IMR-90 (cell line): ENCODE measurements at regions not wholly inside any gene's neighbourhood (a gene's known extent, or its start where the extent isn't known, plus 50 kb on each side); places are given as distances from the start of the nearest gene placed in this dataset.

Experiments
- ATAC-seq: fragments of 200-7000 bp; cut with Tn5 transposase; 2 replicates; pipeline ENCODE4 v1.9.1; 2020; ENCODE audit warnings: low read depth, mild to moderate bottlenecking, moderate library complexity
- BruUV-seq: library from RNA; stranded (reverse); fragments of 400-500 nt; replicated peaks from 2 replicates; lab custom pipeline; 2021; lab: Mats Ljungman, UMichigan
- CTCF ChIA-PET: fragments of 300-600 bp; formaldehyde crosslinking; extraction: SDS; loops from one replicate; lab custom pipeline; 2021; ENCODE audit warnings: antibody characterized with exemption; lab: Yijun Ruan, JAX
- POLR2A ChIA-PET: fragments of 300-600 bp; sonication (Branson Sonifier 250); formaldehyde crosslinking; loops from one replicate; lab custom pipeline; 2022; ENCODE audit warnings: antibody characterized with exemption; ENCODE audit not compliant: unreplicated experiment; lab: Charles Lee
- DNase-seq: peaks from one replicate; pipeline ENCODE4 v3.0.0; 2013
- H2AFZ ChIP-seq: replicated peaks from 2 replicates; pipeline ENCODE3; 2013; ENCODE audit warnings: low read length, mild to moderate bottlenecking; ENCODE audit not compliant: poor library complexity
- H2AK5ac ChIP-seq: 2 replicates; pipeline ENCODE4 v1.6.1; 2013; ENCODE audit warnings: low read depth, low read length, inconsistent platforms
- H2AK9ac ChIP-seq: replicated peaks from 2 replicates; pipeline ENCODE3; 2013; ENCODE audit warnings: mild to moderate bottlenecking, low read depth, low read length, moderate library complexity; ENCODE audit not compliant: poor library complexity
- H2BK120ac ChIP-seq: 2 replicates; pipeline ENCODE4 v1.6.1; 2013; ENCODE audit warnings: low read depth, low read length, inconsistent platforms
- H2BK15ac ChIP-seq: 3 replicates; pipeline ENCODE4 v1.6.1; 2013; ENCODE audit warnings: low read depth, low read length, inconsistent platforms
- H2BK20ac ChIP-seq: 2 replicates; pipeline ENCODE4 v1.6.1; 2013; ENCODE audit warnings: low read depth, mild to moderate bottlenecking, inconsistent platforms, low read length, moderate library complexity
- H2BK5ac ChIP-seq: 2 replicates; pipeline ENCODE4 v1.6.1; 2013; ENCODE audit warnings: mild to moderate bottlenecking, low read depth, low read length, inconsistent platforms; ENCODE audit not compliant: poor library complexity, severe bottlenecking
- H3K14ac ChIP-seq: replicated peaks from 2 replicates; pipeline ENCODE4 v1.6.1; 2013; ENCODE audit warnings: low read depth, low read length, inconsistent platforms
- H3K18ac ChIP-seq: 2 replicates; pipeline ENCODE4 v1.6.1; 2013; ENCODE audit warnings: low read depth, low read length, control low read depth
- H3K23ac ChIP-seq: 2 replicates; pipeline ENCODE4 v1.6.1; 2013; ENCODE audit warnings: low read depth, low read length, inconsistent platforms
- H3K27ac ChIP-seq: 2 replicates; pipeline ENCODE4 v1.5.1; 2013; ENCODE audit warnings: mild to moderate bottlenecking, control low read depth, low read length; ENCODE audit not compliant: insufficient read depth
- H3K27me3 ChIP-seq: 2 replicates; pipeline ENCODE4 v1.6.1; 2013; ENCODE audit warnings: low read length; ENCODE audit not compliant: control insufficient read depth, insufficient read depth
- H3K36me3 ChIP-seq: 2 replicates; pipeline ENCODE4 v1.6.1; 2013; ENCODE audit warnings: low read length, mixed read lengths; ENCODE audit not compliant: control insufficient read depth, insufficient read depth
- H3K4ac ChIP-seq: 2 replicates; pipeline ENCODE4 v1.6.1; 2013; ENCODE audit warnings: low read depth, low read length, inconsistent platforms
- H3K4me1 ChIP-seq: 2 replicates; pipeline ENCODE4 v1.6.1; 2013; ENCODE audit warnings: low read length, mixed read lengths; ENCODE audit not compliant: control insufficient read depth, insufficient read depth
- H3K4me2 ChIP-seq: 2 replicates; pipeline ENCODE4 v1.6.1; 2013; ENCODE audit warnings: low read depth, mild to moderate bottlenecking, control low read depth, low read length, moderate library complexity
- H3K4me3 ChIP-seq: 2 replicates; pipeline ENCODE4 v1.5.1; 2013; ENCODE audit warnings: low read depth, mild to moderate bottlenecking, control low read depth, low read length, moderate library complexity; ENCODE audit not compliant: insufficient read depth
- H3K56ac ChIP-seq: 2 replicates; pipeline ENCODE4 v1.6.1; 2013; ENCODE audit warnings: low read length, inconsistent platforms; ENCODE audit not compliant: insufficient read depth; ENCODE audit errors: extremely low read depth
- H3K79me1 ChIP-seq, 2 experiments: 2 replicates each; pipeline ENCODE4 v1.6.1; 2013; ENCODE audit warnings: low read length in 2 of 2, inconsistent platforms in 1 of 2, low read depth in 1 of 2
- H3K9ac ChIP-seq: 2 replicates; pipeline ENCODE4 v1.6.1; 2013; ENCODE audit warnings: low read depth, low read length, control low read depth
- H3K9me1 ChIP-seq: 2 replicates; pipeline ENCODE4 v1.6.1; 2013; ENCODE audit warnings: low read length, inconsistent platforms; ENCODE audit not compliant: insufficient read depth
- H3K9me3 ChIP-seq: 2 replicates; pipeline ENCODE4 v1.6.1; 2013; ENCODE audit warnings: low read length; ENCODE audit not compliant: control insufficient read depth, insufficient read depth
- H4K20me1 ChIP-seq: 2 replicates; pipeline ENCODE4 v1.6.1; 2013; ENCODE audit warnings: low read length, inconsistent platforms; ENCODE audit not compliant: insufficient read depth
- H4K5ac ChIP-seq: 2 replicates; pipeline ENCODE4 v1.6.1; 2013; ENCODE audit warnings: mild to moderate bottlenecking, low read depth, low read length, control low read depth
- H4K8ac ChIP-seq, 2 experiments: 2 replicates each; pipeline ENCODE4 v1.6.1; 2013; ENCODE audit warnings: low read depth in 2 of 2, low read length in 2 of 2, control low read depth in 1 of 2, inconsistent platforms in 1 of 2
- H4K91ac ChIP-seq: 2 replicates; pipeline ENCODE4 v1.6.1; 2013; ENCODE audit warnings: low read depth, low read length, inconsistent platforms; ENCODE audit not compliant: insufficient read depth
- BHLHE40 ChIP-seq: fragments of 150-350 bp; IDR thresholded peaks from 2 replicates; pipeline ENCODE4 v1.6.1; 2016; ENCODE audit warnings: mild to moderate bottlenecking, low read depth, low read length
- CHD1 ChIP-seq: IDR thresholded peaks from 2 replicates; pipeline ENCODE4 v1.6.1; 2012; ENCODE audit warnings: low read depth, low read length, improper control_type of control experiment
- FOS ChIP-seq: fragments of 150-350 bp; IDR thresholded peaks from 2 replicates; pipeline ENCODE4 v1.6.1; 2016; ENCODE audit warnings: low read depth, low read length
- MAFK ChIP-seq: IDR thresholded peaks from 2 replicates; pipeline ENCODE4 v1.6.1; 2012; ENCODE audit warnings: low read depth, low read length, improper control_type of control experiment
- MAZ ChIP-seq: IDR thresholded peaks from 2 replicates; pipeline ENCODE4 v1.6.1; 2012; ENCODE audit warnings: low read depth, mild to moderate bottlenecking, low read length, improper control_type of control experiment, moderate library complexity, borderline replicate concordance
- MXI1 ChIP-seq: IDR thresholded peaks from 2 replicates; pipeline ENCODE4 v1.6.1; 2012; ENCODE audit warnings: low read depth, mild to moderate bottlenecking, low read length, moderate library complexity, borderline replicate concordance
- NFE2L2 ChIP-seq: fragments of 150-350 bp; IDR thresholded peaks from 2 replicates; pipeline ENCODE4 v1.6.1; 2016; ENCODE audit warnings: low read depth, mild to moderate bottlenecking, low read length
- POLR2A ChIP-seq: IDR thresholded peaks from 2 replicates; pipeline ENCODE4 v1.6.1; 2012; ENCODE audit warnings: mild to moderate bottlenecking, low read depth, low read length
- RAD21 ChIP-seq: IDR thresholded peaks from 2 replicates; pipeline ENCODE4 v1.6.1; 2012; ENCODE audit warnings: low read length, improper control_type of control experiment
- RCOR1 ChIP-seq: IDR thresholded peaks from 2 replicates; pipeline ENCODE4 v1.6.1; 2012; ENCODE audit warnings: mild to moderate bottlenecking, low read length, improper control_type of control experiment; ENCODE audit not compliant: insufficient replicate concordance
- RFX5 ChIP-seq: IDR thresholded peaks from 2 replicates; pipeline ENCODE4 v1.8.0; 2012; ENCODE audit warnings: low read depth, mild to moderate bottlenecking, low read length, moderate library complexity
- SMC3 ChIP-seq: fragments of 150-350 bp; IDR thresholded peaks from 2 replicates; pipeline ENCODE4 v1.6.1; 2016; ENCODE audit warnings: low read depth, mild to moderate bottlenecking, antibody characterized with exemption, low read length, moderate library complexity
- WGBS, 2 experiments: methylation state at CpG; one replicate each; pipeline versions ENCODE4 v1.1.5 to v1.1.7; 2013; ENCODE audit warnings: missing lambda C conversion rate in 2 of 2; ENCODE audit not compliant: insufficient read length in 1 of 2; ENCODE audit errors: extremely low coverage in 2 of 2; 5-methylcytosine and 5-hydroxymethylcytosine counted together
- dilution Hi-C: fragments of 300-500 bp; cut with HindIII; formaldehyde crosslinking; loops from one replicate; pipeline ENCODE4 v1.14.3; 2018; ENCODE audit warnings: low sequenced_read_pairs; ENCODE audit not compliant: unreplicated experiment
- in situ Hi-C: fragments of 300-500 bp; cut with MboI; formaldehyde crosslinking; loops from 3 replicates; pipeline ENCODE4 v1.14.3; 2019; ENCODE audit warnings: low sequenced_read_pairs, inconsistent platforms, mixed read lengths
- intact Hi-C: fragments of 100-400 bp; cut with micrococcal nuclease; formaldehyde crosslinking; loops from 2 replicates; pipeline ENCODE4 v1.10.0; 2022
- TF ChIP-seq, protein P1 (sequence below): conservative IDR thresholded peaks from 2 replicates; pipeline ENCODE4 v1.5.1; 2012; ENCODE audit warnings: mild to moderate bottlenecking, low read depth, low read length, improper control_type of control experiment
- TF ChIP-seq, protein P2 (sequence below): fragments of 150-350 bp; IDR thresholded peaks from 2 replicates; pipeline ENCODE4 v1.6.1; 2016; ENCODE audit warnings: low read depth, mild to moderate bottlenecking, low read length, moderate library complexity, borderline replicate concordance
- TF ChIP-seq, protein P3 (sequence below): fragments of 150-350 bp; IDR thresholded peaks from 2 replicates; pipeline ENCODE4 v1.6.1; 2017; ENCODE audit warnings: mild to moderate bottlenecking, antibody characterized with exemption, low read length, low read depth

DNA sequence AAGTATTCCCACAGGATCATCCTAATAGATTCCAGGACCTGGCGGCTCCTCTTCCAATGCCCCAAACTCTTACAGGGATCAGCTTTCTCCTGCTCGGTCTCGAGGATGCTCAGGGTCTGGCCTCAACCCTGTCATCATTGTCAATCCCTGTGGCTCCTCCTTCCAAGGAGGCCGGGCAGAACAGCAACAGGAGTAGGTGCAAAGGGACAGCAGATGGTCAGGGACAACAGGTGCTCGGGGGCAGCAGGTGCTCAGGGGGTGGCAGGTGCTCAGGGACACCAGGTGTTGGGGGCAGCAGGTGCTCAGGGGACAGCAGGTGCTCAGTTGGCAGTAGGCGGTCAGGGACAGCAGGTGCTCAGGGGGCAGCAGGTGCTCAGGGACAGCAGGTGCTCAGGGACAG, 84.8 kb downstream of the TTLL2 start:
- H4K20me1 ChIP-seq: no peaks in the 10 kb centered on the region
- no peak overlapping the region for H3K4me2 ChIP-seq
- H3K27ac ChIP-seq: no peak overlapping the region
- dilution Hi-C loops: no loop called here
- H2BK15ac ChIP-seq: no peak overlapping the region
- no peaks in the 10 kb centered on the region for H3K27me3 ChIP-seq
- no peak overlapping the region for H2AK9ac ChIP-seq
- no peak overlapping the region for H4K5ac ChIP-seq
- TF ChIP-seq SMC3: no peak
- TF ChIP-seq, protein P1, sequence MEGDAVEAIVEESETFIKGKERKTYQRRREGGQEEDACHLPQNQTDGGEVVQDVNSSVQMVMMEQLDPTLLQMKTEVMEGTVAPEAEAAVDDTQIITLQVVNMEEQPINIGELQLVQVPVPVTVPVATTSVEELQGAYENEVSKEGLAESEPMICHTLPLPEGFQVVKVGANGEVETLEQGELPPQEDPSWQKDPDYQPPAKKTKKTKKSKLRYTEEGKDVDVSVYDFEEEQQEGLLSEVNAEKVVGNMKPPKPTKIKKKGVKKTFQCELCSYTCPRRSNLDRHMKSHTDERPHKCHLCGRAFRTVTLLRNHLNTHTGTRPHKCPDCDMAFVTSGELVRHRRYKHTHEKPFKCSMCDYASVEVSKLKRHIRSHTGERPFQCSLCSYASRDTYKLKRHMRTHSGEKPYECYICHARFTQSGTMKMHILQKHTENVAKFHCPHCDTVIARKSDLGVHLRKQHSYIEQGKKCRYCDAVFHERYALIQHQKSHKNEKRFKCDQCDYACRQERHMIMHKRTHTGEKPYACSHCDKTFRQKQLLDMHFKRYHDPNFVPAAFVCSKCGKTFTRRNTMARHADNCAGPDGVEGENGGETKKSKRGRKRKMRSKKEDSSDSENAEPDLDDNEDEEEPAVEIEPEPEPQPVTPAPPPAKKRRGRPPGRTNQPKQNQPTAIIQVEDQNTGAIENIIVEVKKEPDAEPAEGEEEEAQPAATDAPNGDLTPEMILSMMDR: no peak
- no peak for TF ChIP-seq RFX5
- no peak for TF ChIP-seq FOS
- no peak for TF ChIP-seq RAD21
- TF ChIP-seq CHD1: no peak
- TF ChIP-seq, protein P2, sequence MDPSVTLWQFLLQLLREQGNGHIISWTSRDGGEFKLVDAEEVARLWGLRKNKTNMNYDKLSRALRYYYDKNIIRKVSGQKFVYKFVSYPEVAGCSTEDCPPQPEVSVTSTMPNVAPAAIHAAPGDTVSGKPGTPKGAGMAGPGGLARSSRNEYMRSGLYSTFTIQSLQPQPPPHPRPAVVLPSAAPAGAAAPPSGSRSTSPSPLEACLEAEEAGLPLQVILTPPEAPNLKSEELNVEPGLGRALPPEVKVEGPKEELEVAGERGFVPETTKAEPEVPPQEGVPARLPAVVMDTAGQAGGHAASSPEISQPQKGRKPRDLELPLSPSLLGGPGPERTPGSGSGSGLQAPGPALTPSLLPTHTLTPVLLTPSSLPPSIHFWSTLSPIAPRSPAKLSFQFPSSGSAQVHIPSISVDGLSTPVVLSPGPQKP: no peak
- TF ChIP-seq MAZ: no peak
- no peak for TF ChIP-seq RCOR1
- TF ChIP-seq MAFK: no peak
- no peak for TF ChIP-seq MXI1
- TF ChIP-seq POLR2A: no peak
- TF ChIP-seq, protein P3, sequence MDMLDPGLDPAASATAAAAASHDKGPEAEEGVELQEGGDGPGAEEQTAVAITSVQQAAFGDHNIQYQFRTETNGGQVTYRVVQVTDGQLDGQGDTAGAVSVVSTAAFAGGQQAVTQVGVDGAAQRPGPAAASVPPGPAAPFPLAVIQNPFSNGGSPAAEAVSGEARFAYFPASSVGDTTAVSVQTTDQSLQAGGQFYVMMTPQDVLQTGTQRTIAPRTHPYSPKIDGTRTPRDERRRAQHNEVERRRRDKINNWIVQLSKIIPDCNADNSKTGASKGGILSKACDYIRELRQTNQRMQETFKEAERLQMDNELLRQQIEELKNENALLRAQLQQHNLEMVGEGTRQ: no peak
- no peak for TF ChIP-seq NFE2L2
- TF ChIP-seq BHLHE40: no peak
- no peak overlapping the region for H3K23ac ChIP-seq
- CTCF ChIA-PET: no interaction called here
- H4K91ac ChIP-seq: no peak overlapping the region
- no peak overlapping the region for H3K18ac ChIP-seq
- peaks cover 55% of the 10 kb centered on the region for H3K9me3 ChIP-seq
- in situ Hi-C loops: no loop called here
- H3K79me1 ChIP-seq: no peaks in the 10 kb centered on the region
- POLR2A ChIA-PET: no interaction called here
- H4K8ac ChIP-seq: no peak overlapping the region
- no peak overlapping the region for H2BK20ac ChIP-seq
- H2AK5ac ChIP-seq: no peak overlapping the region
- H3K56ac ChIP-seq: no peak overlapping the region
- no peak for ATAC-seq
- no CpG with 5 or more reads among the region's 6 CpGs for WGBS, 2 experiments
- H3K4me3 ChIP-seq: no peak overlapping the region
- H3K4ac ChIP-seq: no peak overlapping the region
- no peak overlapping the region for H2BK5ac ChIP-seq
- no peak overlapping the region for H2AFZ ChIP-seq
- no peaks in the 10 kb centered on the region for H3K9me1 ChIP-seq
- no peak overlapping the region for H3K9ac ChIP-seq
- BruUV-seq: no TSS peak
- H3K4me1 ChIP-seq: no peaks in the 10 kb centered on the region
- H3K14ac ChIP-seq: no peak overlapping the region
- no peaks in the 10 kb centered on the region for H3K36me3 ChIP-seq
- H2BK120ac ChIP-seq: no peak overlapping the region
- intact Hi-C loops: no loop called here
- DNase-seq: no peak
